Central memory CD8-positive, alpha-beta T cell (primary cell): ENCODE measurements at regions not wholly inside any gene's neighbourhood (a gene's known extent, or its start where the extent isn't known, plus 50 kb on each side); places are given as distances from the start of the nearest gene placed in this dataset.

Experiments
- ATAC-seq: fragments of 150-1000 bp; cut with Tn5 transposase; replicated peaks from 2 replicates; pipeline ENCODE4 v1.10.0; 2022; ENCODE audit warnings: mild to moderate bottlenecking, moderate FRiP score, moderate number of reproducible peaks; ENCODE audit not compliant: poor library complexity, severe bottlenecking; ENCODE audit errors: extremely low read depth
- DNase-seq, 2 donors: peaks; one replicate each; pipeline ENCODE4 v3.0.0; 2021; ENCODE audit warnings: low spot score in 2 of 2
- H3K27ac Mint-ChIP-seq: one replicate; pipeline ENCODE4 v1.8.0; 2022; ENCODE audit warnings: low read depth, mild to moderate bottlenecking, moderate library complexity, mixed read lengths
- H3K27me3 Mint-ChIP-seq: one replicate; pipeline ENCODE4 v1.8.0; 2022; ENCODE audit warnings: mixed read lengths
- H3K36me3 Mint-ChIP-seq: one replicate; pipeline ENCODE4 v1.8.0; 2022; ENCODE audit warnings: mild to moderate bottlenecking, moderate library complexity, mixed read lengths; ENCODE audit not compliant: insufficient read depth
- H3K4me1 Mint-ChIP-seq: one replicate; pipeline ENCODE4 v1.8.0; 2022; ENCODE audit warnings: mixed read lengths
- H3K4me3 Mint-ChIP-seq: one replicate; pipeline ENCODE4 v1.8.0; 2022; ENCODE audit warnings: mild to moderate bottlenecking, moderate library complexity, mixed read lengths
- H3K9me3 Mint-ChIP-seq: one replicate; pipeline ENCODE4 v1.8.0; 2022; ENCODE audit warnings: mixed read lengths

- ATAC-seq = no peak
- DNase-seq = no peak
- Mint-ChIP-seq H3K27ac (no peak overlapping the region), H3K4me3 (no peak overlapping the region), H3K4me1 (no peaks in the 10 kb centered on the region), H3K36me3 (no peaks in the 10 kb centered on the region), H3K9me3 (peaks cover 11% of the 10 kb centered on the region), H3K27me3 (no peaks in the 10 kb centered on the region)
Observed at GRCh38 chr2:117064021-117064420, 750.5 kb upstream of the DDX18 start.

GRCh38 chr2:117065912-117066311 is 748.6 kb upstream of the DDX18 start:
- Mint-ChIP-seq H3K4me3 (no peak overlapping the region), H3K27me3 (no peaks in the 10 kb centered on the region), H3K4me1 (no peaks in the 10 kb centered on the region), H3K27ac (no peak overlapping the region), H3K36me3 (no peaks in the 10 kb centered on the region), H3K9me3 (peaks cover 11% of the 10 kb centered on the region)
- ATAC-seq (no peak), DNase-seq (no peak)

GRCh38 chr2:117067900-117068299 is 746.6 kb upstream of the DDX18 start:
- no peaks in the 10 kb centered on the region for H3K36me3 Mint-ChIP-seq
- no peaks in the 10 kb centered on the region for H3K27me3 Mint-ChIP-seq
- no peak overlapping the region for H3K27ac Mint-ChIP-seq
- H3K9me3 Mint-ChIP-seq = peaks cover 11% of the 10 kb centered on the region
- H3K4me3 Mint-ChIP-seq = no peak overlapping the region
- no peaks in the 10 kb centered on the region for H3K4me1 Mint-ChIP-seq
- no peak for DNase-seq
- no peak for ATAC-seq

- no peak for DNase-seq
- no peaks in the 10 kb centered on the region for H3K27me3 Mint-ChIP-seq
- no peak overlapping the region for H3K4me3 Mint-ChIP-seq
- H3K27ac Mint-ChIP-seq = no peak overlapping the region
- H3K9me3 Mint-ChIP-seq = peaks cover 11% of the 10 kb centered on the region
- no peak for ATAC-seq
- no peaks in the 10 kb centered on the region for H3K36me3 Mint-ChIP-seq
- H3K4me1 Mint-ChIP-seq = no peaks in the 10 kb centered on the region
Observed at GRCh38 chr2:117068371-117068770, 746.1 kb upstream of the DDX18 start.

- Mint-ChIP-seq H3K27ac (no peak overlapping the region), H3K36me3 (no peaks in the 10 kb centered on the region), H3K4me1 (no peaks in the 10 kb centered on the region), H3K9me3 (peaks cover 12% of the 10 kb centered on the region), H3K27me3 (no peaks in the 10 kb centered on the region), H3K4me3 (no peak overlapping the region)
- DNase-seq (no peak), ATAC-seq (no peak)
Observed at GRCh38 chr2:117071556-117072102, 742.9 kb upstream of the DDX18 start.

GRCh38 chr2:117074756-117075155 is 739.7 kb upstream of the DDX18 start:
- Mint-ChIP-seq H3K4me1 (no peaks in the 10 kb centered on the region), H3K27ac (no peak overlapping the region), H3K9me3 (peaks cover 20% of the 10 kb centered on the region), H3K36me3 (no peaks in the 10 kb centered on the region), H3K4me3 (no peak overlapping the region), H3K27me3 (no peaks in the 10 kb centered on the region)
- DNase-seq (no peak), ATAC-seq (no peak)

GRCh38 chr2:117085256-117085655 is 729.2 kb upstream of the DDX18 start:
- no peak overlapping the region for H3K4me3 Mint-ChIP-seq
- H3K4me1 Mint-ChIP-seq = no peaks in the 10 kb centered on the region
- H3K27me3 Mint-ChIP-seq = no peaks in the 10 kb centered on the region
- no peaks in the 10 kb centered on the region for H3K36me3 Mint-ChIP-seq
- no peak for DNase-seq
- no peak for ATAC-seq
- H3K9me3 Mint-ChIP-seq = peaks cover 10% of the 10 kb centered on the region
- H3K27ac Mint-ChIP-seq = no peak overlapping the region

GRCh38 chr2:117085737-117086136 is 728.8 kb upstream of the DDX18 start:
- Mint-ChIP-seq H3K27me3 (no peaks in the 10 kb centered on the region), H3K4me3 (no peak overlapping the region), H3K9me3 (peaks cover 10% of the 10 kb centered on the region), H3K36me3 (no peaks in the 10 kb centered on the region), H3K27ac (no peak overlapping the region), H3K4me1 (no peaks in the 10 kb centered on the region)
- ATAC-seq (no peak), DNase-seq (no peak)

GRCh38 chr2:117086174-117086942 is 728.1 kb upstream of the DDX18 start:
- Mint-ChIP-seq H3K4me3 (no peak overlapping the region), H3K9me3 (peaks cover 10% of the 10 kb centered on the region), H3K36me3 (no peaks in the 10 kb centered on the region), H3K4me1 (no peaks in the 10 kb centered on the region), H3K27me3 (no peaks in the 10 kb centered on the region), H3K27ac (no peak overlapping the region)
- ATAC-seq = no peak
- no peak for DNase-seq

GRCh38 chr2:117086943-117087250 is 727.6 kb upstream of the DDX18 start:
- Mint-ChIP-seq H3K27me3 (no peaks in the 10 kb centered on the region), H3K36me3 (no peaks in the 10 kb centered on the region), H3K27ac (no peak overlapping the region), H3K4me3 (no peak overlapping the region), H3K4me1 (no peaks in the 10 kb centered on the region), H3K9me3 (peaks cover 10% of the 10 kb centered on the region)
- no peak for DNase-seq
- no peak for ATAC-seq

- H3K27me3 Mint-ChIP-seq = no peaks in the 10 kb centered on the region
- no peaks in the 10 kb centered on the region for H3K36me3 Mint-ChIP-seq
- ATAC-seq (no peak), DNase-seq (no peak)
- H3K4me1 Mint-ChIP-seq = no peaks in the 10 kb centered on the region
- no peak overlapping the region for H3K27ac Mint-ChIP-seq
- H3K9me3 Mint-ChIP-seq = peaks cover 10% of the 10 kb centered on the region
- no peak overlapping the region for H3K4me3 Mint-ChIP-seq
Observed at GRCh38 chr2:117087535-117088291, 726.8 kb upstream of the DDX18 start.

- Mint-ChIP-seq H3K27ac (no peak overlapping the region), H3K9me3 (peaks cover 6% of the 10 kb centered on the region), H3K4me1 (no peaks in the 10 kb centered on the region), H3K4me3 (no peak overlapping the region), H3K36me3 (no peaks in the 10 kb centered on the region), H3K27me3 (no peaks in the 10 kb centered on the region)
- ATAC-seq (no peak), DNase-seq (no peak)
Observed at GRCh38 chr2:117091041-117091837, 723.3 kb upstream of the DDX18 start.
